HUES48 (cell line): ENCODE measurements at regions not wholly inside any gene's neighbourhood (a gene's known extent, or its start where the extent isn't known, plus 50 kb on each side); places are given as distances from the start of the nearest gene placed in this dataset.

ENCODE experiments used
- H3K27ac ChIP-seq: one replicate; pipeline ENCODE4 v1.7.0; 2013; ENCODE audit warnings: low read depth, low read length, inconsistent platforms
- H3K27me3 ChIP-seq: 2 replicates; pipeline ENCODE4 v1.6.1; 2013; ENCODE audit warnings: mild to moderate bottlenecking, low read length; ENCODE audit not compliant: control insufficient read depth, insufficient read depth
- H3K36me3 ChIP-seq: 2 replicates; pipeline ENCODE4 v1.6.1; 2013; ENCODE audit warnings: low read length; ENCODE audit not compliant: control insufficient read depth, insufficient read depth
- H3K4me1 ChIP-seq: 2 replicates; pipeline ENCODE4 v1.6.1; 2013; ENCODE audit warnings: mild to moderate bottlenecking, low read length; ENCODE audit not compliant: control insufficient read depth, insufficient read depth
- H3K4me3 ChIP-seq: 2 replicates; pipeline ENCODE4 v1.5.1; 2013; ENCODE audit warnings: mild to moderate bottlenecking, low read depth, low read length
- H3K9ac ChIP-seq: 2 replicates; pipeline ENCODE4 v1.6.1; 2013; ENCODE audit warnings: mild to moderate bottlenecking, low read depth, low read length, moderate library complexity
- H3K9me3 ChIP-seq: 2 replicates; pipeline ENCODE4 v1.6.1; 2013; ENCODE audit warnings: low read length; ENCODE audit not compliant: control insufficient read depth, insufficient read depth

- Histone ChIP-seq H3K27ac (no peak overlapping the region), H3K4me1 (no peaks in the 10 kb centered on the region), H3K9me3 (no peaks in the 10 kb centered on the region), H3K9ac (no peak overlapping the region), H3K36me3 (no peaks in the 10 kb centered on the region), H3K27me3 (no peaks in the 10 kb centered on the region), H3K4me3 (no peak overlapping the region)
Measured at GRCh38 chr13:84845907-84846619, 953.2 kb downstream of the SLITRK6 start.

GRCh38 chr13:84844473-84844872 is 954.7 kb downstream of the SLITRK6 start:
- no peak overlapping the region for H3K4me3 ChIP-seq
- H3K36me3 ChIP-seq, result no peaks in the 10 kb centered on the region
- H3K27ac ChIP-seq, result no peak overlapping the region
- H3K9me3 ChIP-seq, result no peaks in the 10 kb centered on the region
- H3K27me3 ChIP-seq, result no peaks in the 10 kb centered on the region
- H3K9ac ChIP-seq, result no peak overlapping the region
- H3K4me1 ChIP-seq, result no peaks in the 10 kb centered on the region

GRCh38 chr13:84843368-84843767 is 955.9 kb downstream of the SLITRK6 start:
- no peaks in the 10 kb centered on the region for H3K9me3 ChIP-seq
- H3K27me3 ChIP-seq, result no peaks in the 10 kb centered on the region
- no peaks in the 10 kb centered on the region for H3K36me3 ChIP-seq

GRCh38 chr13:84834201-84834600 is 951.9 kb upstream of the SLITRK1 start:
- no peaks in the 10 kb centered on the region for H3K9me3 ChIP-seq
- H3K27me3 ChIP-seq, result no peaks in the 10 kb centered on the region
- no peaks in the 10 kb centered on the region for H3K4me1 ChIP-seq
- no peak overlapping the region for H3K27ac ChIP-seq
- no peak overlapping the region for H3K9ac ChIP-seq
- no peak overlapping the region for H3K4me3 ChIP-seq
- no peaks in the 10 kb centered on the region for H3K36me3 ChIP-seq

More at GRCh38 chr13:84843368-84843767, 955.9 kb downstream of the SLITRK6 start:
- no peak overlapping the region for H3K9ac ChIP-seq
- H3K27ac ChIP-seq, result no peak overlapping the region
- no peaks in the 10 kb centered on the region for H3K4me1 ChIP-seq
- no peak overlapping the region for H3K4me3 ChIP-seq

- Histone ChIP-seq H3K9ac (no peak overlapping the region), H3K36me3 (no peaks in the 10 kb centered on the region)
Measured at GRCh38 chr13:84831666-84832657, 949.7 kb upstream of the SLITRK1 start.

GRCh38 chr13:84823528-84823927 is 941.3 kb upstream of the SLITRK1 start:
- Histone ChIP-seq H3K27me3 (no peaks in the 10 kb centered on the region), H3K4me1 (no peaks in the 10 kb centered on the region), H3K27ac (no peak overlapping the region), H3K9me3 (no peaks in the 10 kb centered on the region), H3K36me3 (no peaks in the 10 kb centered on the region), H3K4me3 (no peak overlapping the region), H3K9ac (no peak overlapping the region)

More at GRCh38 chr13:84831666-84832657, 949.7 kb upstream of the SLITRK1 start:
- no peaks in the 10 kb centered on the region for H3K27me3 ChIP-seq
- H3K27ac ChIP-seq, result no peak overlapping the region
- H3K4me1 ChIP-seq, result no peaks in the 10 kb centered on the region
- no peaks in the 10 kb centered on the region for H3K9me3 ChIP-seq
- no peak overlapping the region for H3K4me3 ChIP-seq

- no peak overlapping the region for H3K4me3 ChIP-seq
- H3K9me3 ChIP-seq, result no peaks in the 10 kb centered on the region
- no peak overlapping the region for H3K27ac ChIP-seq
- no peaks in the 10 kb centered on the region for H3K36me3 ChIP-seq
- no peak overlapping the region for H3K9ac ChIP-seq
- H3K27me3 ChIP-seq, result no peaks in the 10 kb centered on the region
- H3K4me1 ChIP-seq, result peaks cover 5% of the 10 kb centered on the region; the same call in 1 of the 2 replicates
Measured at GRCh38 chr13:84821261-84821660, 939.0 kb upstream of the SLITRK1 start.

GRCh38 chr13:84816567-84817105 is 934.4 kb upstream of the SLITRK1 start:
- Histone ChIP-seq H3K9me3 (no peaks in the 10 kb centered on the region), H3K9ac (no peak overlapping the region), H3K4me1 (peaks cover 5% of the 10 kb centered on the region; the same call in 1 of the 2 replicates)

GRCh38 chr13:84812789-84813188 is 930.5 kb upstream of the SLITRK1 start:
- Histone ChIP-seq H3K36me3 (no peaks in the 10 kb centered on the region), H3K9ac (no peak overlapping the region), H3K9me3 (no peaks in the 10 kb centered on the region), H3K4me3 (no peak overlapping the region), H3K27ac (no peak overlapping the region), H3K27me3 (no peaks in the 10 kb centered on the region), H3K4me1 (peaks cover 13% of the 10 kb centered on the region; the same call in 1 of the 2 replicates)

More at GRCh38 chr13:84816567-84817105, 934.4 kb upstream of the SLITRK1 start:
- Histone ChIP-seq H3K27me3 (no peaks in the 10 kb centered on the region), H3K36me3 (no peaks in the 10 kb centered on the region), H3K27ac (no peak overlapping the region), H3K4me3 (no peak overlapping the region)

- no peaks in the 10 kb centered on the region for H3K9me3 ChIP-seq
- H3K36me3 ChIP-seq, result no peaks in the 10 kb centered on the region
- H3K27me3 ChIP-seq, result no peaks in the 10 kb centered on the region
- no peak overlapping the region for H3K27ac ChIP-seq
- H3K4me3 ChIP-seq, result no peak overlapping the region
- H3K9ac ChIP-seq, result no peak overlapping the region
- peaks cover 12% of the 10 kb centered on the region; the same call in 1 of the 2 replicates for H3K4me1 ChIP-seq
Measured at GRCh38 chr13:84812078-84812477, 929.8 kb upstream of the SLITRK1 start.
